Hematopoietic multipotent progenitor cell treated with erythropoietin and hydrocortisone succinate and interleukin-3 and kit ligand, for 4 days (in vitro differentiated cells): ENCODE measurements at regions not wholly inside any gene's neighbourhood (a gene's known extent, or its start where the extent isn't known, plus 50 kb on each side); places are given as distances from the start of the nearest gene placed in this dataset.
"Not testable (repeated sequence)": the region's sequence is repeated elsewhere in the genome, so short reads cannot be mapped to it uniquely, and the experiment has no call there.

Experiments used
- DNase-seq: peaks from one replicate; pipeline ENCODE4 v3.0.0-alpha.2; 2015

DNA sequence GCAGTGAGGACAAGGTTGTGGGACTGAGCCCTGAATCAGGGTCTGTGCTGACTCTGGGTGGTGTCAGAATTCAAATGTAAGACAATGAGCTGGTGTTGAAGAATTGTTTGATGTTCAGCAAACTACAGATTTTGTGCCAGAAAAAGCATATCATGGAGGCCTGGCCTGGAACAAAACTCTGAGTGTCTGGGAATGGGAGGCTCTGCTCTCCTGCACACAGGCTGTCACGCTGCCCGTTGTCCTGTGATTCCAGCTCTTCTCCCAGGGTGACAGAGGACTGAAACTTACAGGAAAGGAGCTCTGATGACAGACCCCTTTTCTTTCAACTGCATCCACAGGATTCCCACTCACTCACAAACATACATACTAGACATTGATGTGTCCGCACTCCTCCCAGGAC lies 120.1 kb downstream of the ZNF486 start:
- DNase-seq, result no peak

DNA sequence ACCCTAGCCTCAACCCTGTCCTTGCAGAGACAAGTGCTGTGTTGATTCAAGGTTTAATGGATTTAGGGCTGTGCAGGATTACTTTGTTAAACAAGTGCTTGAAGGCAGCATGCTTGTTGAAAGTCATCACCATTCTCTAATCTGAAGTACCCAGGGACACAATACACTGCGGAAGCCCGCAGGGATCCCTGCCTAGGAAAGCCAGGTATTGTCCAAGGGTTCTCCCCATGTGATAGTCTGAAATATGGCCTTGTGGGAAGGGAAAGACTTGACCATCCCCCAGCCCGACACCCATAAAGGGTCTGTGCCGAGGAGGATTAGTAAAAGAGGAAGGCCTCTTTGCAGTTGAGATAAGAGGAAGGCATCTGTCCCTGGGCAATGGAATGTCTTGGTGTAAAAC lies 118.9 kb downstream of the ZNF486 start:
- not testable (repeated sequence) for DNase-seq

DNA sequence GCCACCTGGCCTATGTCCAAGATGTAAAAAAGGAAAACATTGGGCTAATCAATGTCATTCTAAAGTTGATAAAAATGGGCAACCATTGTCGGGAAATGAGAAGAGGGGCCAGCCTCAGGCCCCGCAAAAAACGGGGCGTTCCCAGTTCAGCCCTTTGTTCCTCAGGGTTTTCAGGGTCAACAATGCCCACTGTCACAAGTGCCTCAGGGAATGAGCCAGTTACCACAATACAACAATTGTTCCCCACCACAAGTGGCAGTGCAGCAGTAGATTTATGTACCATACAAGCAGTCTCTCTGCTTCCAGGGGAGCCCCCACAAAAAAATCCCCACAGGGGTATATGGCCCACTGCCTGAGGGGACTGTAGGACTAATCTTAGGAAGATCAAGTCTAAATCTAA lies 112.5 kb downstream of the ZNF486 start:
- no peak for DNase-seq

DNA sequence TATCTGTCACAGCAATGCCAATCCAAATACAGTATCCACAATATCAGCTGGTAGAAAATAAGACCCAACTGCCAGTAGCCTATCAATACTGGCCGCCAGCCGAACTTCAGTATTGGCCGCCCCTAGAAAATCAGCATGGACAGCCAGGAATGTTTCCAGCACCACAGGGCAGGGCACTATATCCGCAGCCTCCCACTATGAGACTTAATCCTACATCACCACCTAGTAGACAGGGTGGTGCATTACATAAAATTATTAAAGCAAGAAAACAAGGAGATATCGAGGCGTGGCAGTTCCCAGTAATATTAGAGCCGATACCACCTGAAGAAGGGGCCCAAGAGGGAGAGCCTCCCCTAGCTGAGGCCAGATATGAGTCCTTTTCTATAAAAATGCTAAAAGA lies 111.3 kb downstream of the ZNF486 start:
- no peak for DNase-seq

DNA sequence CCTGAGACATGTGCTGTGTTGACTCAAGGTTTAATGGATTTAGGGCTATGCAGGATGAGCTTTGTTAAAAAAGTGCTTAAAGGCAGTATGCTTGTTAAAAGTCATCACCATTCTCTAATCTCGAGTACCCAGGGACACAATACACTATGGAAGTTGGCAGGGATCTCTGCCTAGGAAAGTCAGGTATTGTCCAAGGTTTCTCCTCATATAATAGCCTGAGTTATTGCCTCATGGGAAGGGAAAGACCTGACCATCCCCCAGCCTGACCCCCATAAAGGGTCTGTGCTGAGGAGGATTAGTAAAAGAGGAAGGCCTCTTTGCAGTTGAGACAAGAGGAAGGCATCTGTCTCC lies 109.7 kb downstream of the ZNF486 start:
- not testable (repeated sequence) for DNase-seq

DNA sequence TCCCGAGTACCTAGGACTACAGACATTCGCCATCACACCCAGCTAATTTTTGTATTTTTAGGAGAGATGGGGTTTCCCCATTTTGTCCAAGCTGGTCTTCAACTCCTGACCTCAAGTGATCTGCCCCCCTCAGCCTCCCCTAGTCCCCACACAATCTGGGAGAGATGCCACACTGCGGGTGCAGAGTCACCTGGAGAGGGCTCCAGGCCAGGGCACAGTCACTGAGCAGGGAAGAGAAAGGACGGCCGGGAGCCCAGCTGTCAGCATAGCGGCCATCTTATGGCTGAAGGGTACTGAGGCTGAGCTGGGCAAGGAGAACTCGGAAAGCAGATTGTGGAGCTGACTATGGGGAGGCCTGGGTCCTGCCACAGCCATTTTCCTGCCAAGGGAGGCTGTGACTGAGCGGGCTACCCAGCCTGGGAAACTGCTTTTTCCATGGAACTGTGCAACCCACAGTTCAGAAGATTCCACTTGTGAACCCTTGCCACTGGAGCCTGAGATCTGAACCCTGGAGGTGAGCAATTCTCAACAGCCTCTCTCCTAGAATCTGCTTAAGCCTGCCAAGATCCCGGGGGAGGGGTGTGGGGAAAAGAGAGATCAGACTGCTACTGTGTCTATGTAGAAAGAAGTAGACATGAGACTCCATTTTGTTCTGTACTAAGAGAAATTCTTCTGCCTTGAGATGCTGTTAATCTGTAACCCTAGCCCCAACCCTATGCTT lies 109.2 kb downstream of the ZNF486 start:
- no peak for DNase-seq

DNA sequence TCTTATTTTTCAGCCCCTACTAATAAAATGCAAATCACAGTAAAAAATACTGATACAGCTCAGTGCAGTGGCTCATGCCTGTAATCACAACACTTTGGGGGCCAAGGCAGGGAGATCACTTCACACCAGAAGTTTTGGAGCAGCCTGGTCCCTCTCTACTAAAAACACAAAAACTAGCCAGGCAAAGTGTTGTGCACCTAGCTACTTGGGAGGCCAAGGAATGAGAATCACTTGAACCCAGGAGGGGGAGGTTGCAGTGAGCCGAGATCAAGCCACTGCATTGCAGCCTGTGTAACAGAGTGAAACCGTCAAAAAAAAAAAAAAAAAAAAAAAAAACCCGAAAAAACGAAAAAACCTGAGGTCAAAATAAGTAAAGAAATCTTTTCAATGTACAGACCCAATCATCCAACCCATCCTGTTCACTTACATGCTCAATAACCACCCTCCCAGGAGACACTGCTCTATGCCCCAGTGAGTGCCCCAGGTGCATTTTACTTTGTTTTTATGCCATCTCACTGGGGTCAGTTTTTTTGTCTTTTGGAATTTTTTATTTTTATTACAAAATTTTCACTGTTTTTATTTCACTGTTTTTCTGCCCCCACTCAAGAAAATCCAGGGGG lies 107.0 kb downstream of the ZNF486 start:
- DNase-seq, result no peak

DNA sequence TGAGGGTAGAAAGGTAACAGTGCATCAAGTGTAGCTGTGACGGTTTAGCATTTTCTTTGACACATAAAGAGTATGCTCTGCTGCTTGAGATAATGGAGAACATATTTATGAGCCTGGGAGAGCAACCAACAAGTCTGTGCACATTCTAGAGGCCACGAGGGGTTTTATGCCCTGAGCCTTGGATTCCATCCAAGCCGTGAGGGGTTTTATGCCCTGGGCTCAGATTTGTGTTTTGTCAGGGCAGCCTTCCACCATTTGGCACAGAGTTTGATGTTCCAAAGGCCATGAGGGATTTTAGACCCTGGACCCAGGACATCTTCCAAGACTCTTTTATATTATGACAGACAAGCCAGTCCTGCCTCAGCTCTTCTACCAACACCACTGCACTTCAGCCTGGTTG lies 106.4 kb downstream of the ZNF486 start:
- DNase-seq, result no peak

DNA sequence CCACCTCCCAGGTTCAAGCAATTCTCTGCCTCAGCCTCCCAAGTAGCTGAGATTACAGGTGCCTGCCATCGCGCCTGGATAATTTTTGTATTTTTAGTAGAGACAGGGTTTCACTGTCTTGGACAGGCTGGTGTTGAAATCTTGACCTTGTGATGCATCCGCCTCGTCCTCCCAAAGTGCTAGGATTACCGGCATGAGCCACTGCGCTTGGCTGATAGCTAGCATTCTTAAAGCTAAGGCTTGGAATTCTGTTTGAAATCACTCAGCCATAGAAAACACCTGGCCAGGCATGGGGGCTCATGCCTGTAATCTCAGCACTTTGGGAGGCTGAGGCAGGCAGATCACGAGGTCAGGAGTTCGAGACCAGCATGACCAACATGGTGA lies 105.6 kb downstream of the ZNF486 start:
- not testable (repeated sequence) for DNase-seq

DNA sequence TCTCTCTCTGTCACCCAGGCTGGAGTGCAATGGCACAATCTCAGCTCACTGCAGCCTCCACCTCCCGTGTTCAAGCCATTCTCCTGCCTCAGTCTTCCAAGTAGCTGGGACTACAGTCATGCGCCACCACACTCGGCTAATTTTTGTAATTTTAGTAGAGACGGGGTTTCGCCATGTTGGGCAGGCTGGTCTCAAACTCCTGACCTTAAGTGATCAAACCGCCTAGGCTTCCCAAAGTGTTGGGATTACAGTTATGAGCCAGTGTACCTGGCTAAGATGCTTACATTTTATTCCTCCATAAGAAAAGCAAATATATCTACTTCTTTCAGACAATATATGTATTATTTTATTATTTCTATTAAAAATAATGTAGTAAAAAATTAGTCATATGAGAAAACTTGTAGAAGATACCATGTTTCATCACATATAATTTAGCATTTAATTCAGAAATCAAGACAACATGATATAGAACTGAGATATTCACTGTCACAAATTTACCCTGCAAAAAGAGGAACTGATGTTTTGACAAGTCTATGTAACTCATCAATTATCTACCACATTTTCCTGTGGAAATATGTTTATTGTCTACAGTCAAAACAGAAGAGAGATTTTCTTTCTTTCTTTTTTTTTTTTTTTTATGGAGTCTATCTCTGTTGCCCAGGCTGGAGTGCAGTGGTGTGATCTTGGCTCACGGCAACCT lies 105.1 kb downstream of the ZNF486 start:
- peak; percentile 0 for DNase-seq

DNA sequence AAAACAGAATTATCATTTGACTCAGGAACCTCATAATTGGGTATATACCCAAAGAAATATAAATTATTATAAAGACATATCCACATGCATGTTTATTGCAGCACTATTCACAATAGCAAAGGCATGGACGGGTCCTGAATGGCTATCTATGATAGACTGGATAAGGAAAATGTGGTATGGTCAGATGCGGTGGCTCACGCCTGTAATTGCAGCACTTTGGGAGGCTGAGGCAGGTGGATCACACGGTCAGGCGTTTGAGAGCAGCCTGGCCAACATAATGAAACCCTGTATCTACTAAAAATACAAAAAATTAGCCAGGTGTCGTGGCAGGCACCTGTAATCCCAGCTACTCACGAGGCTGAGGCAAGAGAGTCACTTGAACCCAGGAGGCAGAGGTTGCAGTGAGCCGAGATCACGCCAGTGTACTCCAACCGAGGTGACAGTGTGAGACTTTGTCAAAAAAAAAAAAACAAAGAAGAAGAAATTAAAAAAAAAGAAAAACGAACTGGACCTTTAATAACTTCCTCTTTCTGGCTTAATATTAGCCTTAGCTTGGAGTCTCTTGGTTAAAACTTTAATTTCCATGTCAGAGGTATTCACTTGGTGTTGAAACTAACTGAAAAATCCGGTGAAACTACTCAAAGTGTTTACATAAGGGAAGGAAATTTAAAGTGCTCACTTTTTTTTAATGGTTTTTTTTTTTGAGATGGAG lies 104.4 kb downstream of the ZNF486 start:
- no peak for DNase-seq

DNA sequence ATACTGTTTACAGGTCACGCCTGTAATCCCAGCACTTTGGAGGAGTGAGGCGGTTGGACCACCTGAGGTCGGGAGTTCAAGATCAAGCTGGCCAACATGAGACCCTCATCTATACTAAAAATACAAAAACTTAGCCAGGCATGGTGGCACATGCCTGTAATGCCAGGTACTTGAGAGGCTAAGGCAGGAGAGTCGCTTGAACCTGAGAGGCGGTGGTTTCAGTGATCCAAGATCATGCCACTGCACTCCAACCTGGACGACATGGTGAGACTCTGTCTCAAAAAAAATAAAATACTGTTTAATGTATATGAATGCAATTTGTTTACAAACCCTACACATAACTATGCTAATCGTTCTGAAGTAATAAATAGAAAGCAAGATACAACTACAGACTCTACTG lies 102.4 kb downstream of the ZNF486 start:
- no peak for DNase-seq

DNA sequence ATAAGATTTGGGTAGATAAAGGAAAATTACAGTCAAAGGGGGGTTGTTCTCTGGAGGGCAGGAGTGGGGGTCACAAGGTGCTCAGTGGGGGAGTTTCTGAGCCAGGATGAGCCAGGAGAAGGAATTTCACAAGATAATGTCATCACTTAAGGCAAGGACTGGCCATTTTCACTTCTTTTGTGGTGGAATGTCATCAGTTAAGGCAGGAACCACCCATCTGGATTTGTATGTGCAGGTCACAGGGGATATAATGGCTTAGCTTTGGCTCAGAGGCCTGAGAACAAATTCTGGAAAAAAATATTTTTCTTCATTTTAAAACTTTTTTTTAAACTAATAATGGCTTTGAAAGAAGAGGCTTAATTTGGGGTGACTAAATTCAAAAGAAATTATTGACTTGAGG lies 94.5 kb downstream of the ZNF486 start:
- not testable (repeated sequence) for DNase-seq

DNA sequence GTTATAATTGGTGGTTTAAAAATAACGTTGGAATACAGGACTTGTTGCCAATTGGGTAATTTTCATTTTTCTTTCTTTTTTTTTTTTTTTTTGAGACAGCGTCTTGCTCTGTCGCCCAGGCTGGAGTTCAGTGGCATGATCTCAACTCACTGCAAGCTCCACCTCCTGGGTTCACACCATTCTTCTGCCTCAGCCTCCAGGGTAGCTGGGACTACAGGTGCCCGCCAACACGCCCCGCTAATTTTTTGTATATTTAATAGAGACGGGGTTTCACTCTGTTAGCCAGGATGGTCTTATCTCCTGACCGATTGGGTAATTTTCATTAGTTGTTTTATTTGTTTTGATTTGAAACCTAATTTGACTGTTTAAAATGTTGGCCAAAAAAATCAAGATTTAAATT lies 93.7 kb downstream of the ZNF486 start:
- not testable (repeated sequence) for DNase-seq

DNA sequence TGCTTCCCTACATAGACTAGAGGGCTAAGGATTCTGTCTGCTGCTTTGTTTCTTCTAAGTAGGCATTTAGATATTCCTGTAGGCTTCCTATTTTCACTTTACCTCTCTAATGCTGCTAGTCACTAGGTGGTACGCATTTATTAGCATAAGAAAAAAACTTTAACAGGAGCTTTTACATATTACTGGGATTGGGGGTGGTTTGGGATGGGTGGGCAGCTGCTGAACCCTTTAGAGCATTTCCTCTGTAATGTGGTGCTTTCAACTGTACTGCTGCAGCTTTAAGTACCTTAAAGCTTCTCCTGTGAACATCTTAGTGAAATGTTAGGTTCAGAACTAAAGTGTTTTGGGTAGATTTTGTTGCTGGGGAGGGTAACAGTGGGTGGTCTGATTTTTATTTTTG lies 92.6 kb downstream of the ZNF486 start:
- DNase-seq, result no peak

DNA sequence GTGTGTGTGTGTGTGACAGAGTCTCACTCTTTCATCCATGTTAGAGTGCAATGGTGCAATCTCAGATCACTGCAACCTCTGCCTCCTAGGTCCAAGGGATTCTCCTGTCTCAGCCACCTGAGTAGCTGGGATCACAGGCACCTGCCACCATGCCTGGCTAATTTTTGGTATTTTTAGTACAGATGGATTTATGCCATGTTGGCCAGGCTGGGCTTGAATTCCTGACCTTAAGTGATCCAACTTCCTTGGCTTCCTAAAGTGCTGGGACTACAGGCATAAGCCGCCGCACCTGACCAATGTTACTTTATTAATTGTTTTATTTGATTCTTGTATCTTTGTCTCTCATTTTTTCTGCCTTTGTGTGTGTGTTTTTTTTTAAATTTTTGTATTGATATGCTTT lies 89.6 kb downstream of the ZNF486 start:
- DNase-seq, result no peak

DNA sequence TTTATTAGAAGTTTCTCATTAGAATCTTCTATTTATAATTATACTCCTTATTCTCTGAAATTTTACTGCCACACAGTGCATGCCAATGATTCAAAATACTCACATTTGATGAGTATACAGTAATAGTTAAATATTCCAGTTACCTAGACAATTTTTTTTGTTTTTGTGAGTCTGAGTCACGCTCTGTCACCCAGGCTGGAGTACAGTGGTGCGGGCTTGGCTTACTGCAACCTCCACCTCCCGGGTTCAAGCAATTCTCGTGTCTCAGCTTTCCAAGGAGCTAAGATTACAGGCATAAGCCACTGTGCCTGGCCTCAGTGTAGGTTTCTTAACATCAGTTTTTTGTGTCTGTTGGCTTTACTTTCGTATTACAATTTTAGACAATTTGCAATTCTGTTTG lies 87.1 kb downstream of the ZNF486 start:
- no peak for DNase-seq

DNA sequence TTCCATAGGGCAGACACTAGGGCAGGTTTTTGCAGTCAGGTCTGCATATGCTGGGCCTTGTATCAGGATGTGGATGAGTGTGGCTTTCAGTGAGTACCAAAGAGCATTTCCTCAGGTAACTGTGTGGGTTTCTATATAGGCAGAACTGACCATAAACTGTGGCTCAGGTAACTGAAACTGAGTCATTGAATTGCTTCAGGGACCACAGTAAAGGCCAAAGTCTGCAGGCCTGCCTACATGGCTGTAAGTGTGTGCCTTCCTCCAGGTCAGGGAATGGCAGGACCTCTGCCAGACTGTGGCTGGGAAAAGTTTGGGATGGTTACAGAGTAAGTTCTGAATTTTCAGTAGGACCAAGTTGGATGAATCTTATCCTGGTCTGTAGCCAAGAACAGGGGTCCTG lies 85.6 kb downstream of the ZNF486 start:
- DNase-seq, result no peak

DNA sequence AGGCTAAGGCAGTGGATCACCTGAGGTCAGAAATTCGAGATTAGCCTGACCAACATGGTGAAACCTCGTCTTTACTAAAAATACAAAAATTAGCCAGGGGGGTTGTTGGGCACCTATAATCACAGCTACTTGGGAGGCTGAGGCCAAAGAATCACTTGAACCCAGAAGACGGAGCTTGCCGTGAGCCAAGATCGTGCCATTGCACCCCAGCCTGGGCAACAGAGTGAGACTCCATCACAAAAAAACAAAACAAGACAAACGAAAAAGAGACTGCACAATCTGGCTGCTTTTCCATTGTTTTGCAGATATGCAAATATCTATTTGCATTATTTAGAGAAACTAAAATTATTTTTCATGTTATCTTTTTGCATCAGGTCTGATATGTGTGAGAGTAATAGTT lies 83.6 kb downstream of the ZNF486 start:
- no peak for DNase-seq

DNA sequence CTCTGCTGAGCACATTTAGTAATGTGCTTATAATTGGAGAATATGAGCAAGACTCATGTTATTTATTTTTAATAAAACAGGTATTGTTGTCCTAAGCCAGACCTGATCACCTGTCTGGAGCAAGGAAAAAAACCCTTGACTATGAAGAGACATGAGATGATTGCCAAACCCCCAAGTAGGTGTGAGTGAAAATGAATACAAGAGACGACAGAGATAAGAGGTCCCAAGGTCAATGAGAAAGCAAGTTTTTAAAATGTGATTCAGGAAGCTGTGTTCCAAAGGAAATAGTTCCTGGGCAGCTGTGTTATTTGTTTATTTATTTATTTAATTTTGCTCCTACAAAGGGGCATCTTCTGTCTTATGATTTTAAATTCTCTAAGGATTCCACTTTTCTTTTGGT lies 83.1 kb downstream of the ZNF486 start:
- DNase-seq, result no peak
